IPS-NIHi11 (cell line): ENCODE measurements at regions not wholly inside any gene's neighbourhood (a gene's known extent, or its start where the extent isn't known, plus 50 kb on each side); places are given as distances from the start of the nearest gene placed in this dataset.

Experiments used
- DNase-seq: peaks from one replicate; pipeline ENCODE4 v3.0.0; 2012; ENCODE audit warnings: mixed read lengths, low spot score

GRCh38 chr21:18460979-18461378 is 57.4 kb upstream of the TMPRSS15 start:
- no peak for DNase-seq

- no peak for DNase-seq
These were observed 58.2 kb upstream of the TMPRSS15 start for GRCh38 chr21:18461743-18462142.

GRCh38 chr21:18467715-18468114 is 64.1 kb upstream of the TMPRSS15 start:
- no peak for DNase-seq

GRCh38 chr21:18468790-18469189 is 65.2 kb upstream of the TMPRSS15 start:
- no peak for DNase-seq

- DNase-seq, result no peak
These were observed 73.1 kb upstream of the TMPRSS15 start for GRCh38 chr21:18476639-18477038.

- no peak for DNase-seq
These were observed 73.5 kb upstream of the TMPRSS15 start for GRCh38 chr21:18477043-18477442.

- no peak for DNase-seq
These were observed 74.9 kb upstream of the TMPRSS15 start for GRCh38 chr21:18478513-18478912.

- no peak for DNase-seq
These were observed 84.7 kb upstream of the TMPRSS15 start for GRCh38 chr21:18488252-18488651.

- DNase-seq, result peak; percentile 14
These were observed 89.8 kb upstream of the TMPRSS15 start for GRCh38 chr21:18493422-18493821.

- DNase-seq, result no peak
These were observed 91.9 kb upstream of the TMPRSS15 start for GRCh38 chr21:18495523-18495922.

- no peak for DNase-seq
These were observed 94.8 kb upstream of the TMPRSS15 start for GRCh38 chr21:18498431-18498830.

GRCh38 chr21:18499761-18500376 is 96.3 kb upstream of the TMPRSS15 start:
- DNase-seq, result peak; percentile 8

GRCh38 chr21:18518054-18518481 is 114.5 kb upstream of the TMPRSS15 start:
- DNase-seq, result no peak

GRCh38 chr21:18521204-18521603 is 117.6 kb upstream of the TMPRSS15 start:
- DNase-seq, result no peak

- DNase-seq, result no peak
These were observed 118.8 kb upstream of the TMPRSS15 start for GRCh38 chr21:18522181-18522972.

GRCh38 chr21:18524097-18524880 is 120.7 kb upstream of the TMPRSS15 start:
- no peak for DNase-seq

GRCh38 chr21:18529254-18529653 is 125.7 kb upstream of the TMPRSS15 start:
- no peak for DNase-seq

GRCh38 chr21:18542081-18542480 is 138.5 kb upstream of the TMPRSS15 start:
- no peak for DNase-seq

GRCh38 chr21:18545908-18546307 is 142.3 kb upstream of the TMPRSS15 start:
- DNase-seq, result no peak

GRCh38 chr21:18547347-18547746 is 143.8 kb upstream of the TMPRSS15 start:
- no peak for DNase-seq

- no peak for DNase-seq
These were observed 144.7 kb upstream of the TMPRSS15 start for GRCh38 chr21:18548249-18548648.

- DNase-seq, result no peak
These were observed 145.8 kb upstream of the TMPRSS15 start for GRCh38 chr21:18549214-18549905.
